Subcutaneous abdominal adipose tissue (tissue), 5 donors: ENCODE measurements at regions not wholly inside any gene's neighbourhood (a gene's known extent, or its start where the extent isn't known, plus 50 kb on each side); places are given as distances from the start of the nearest gene placed in this dataset.

ENCODE experiments used
- H3K27ac ChIP-seq: one replicate; pipeline ENCODE4 v1.7.0; 2013; ENCODE audit warnings: low read depth, mild to moderate bottlenecking, inconsistent platforms, low read length, moderate library complexity
- H3K27me3 ChIP-seq, 5 donors: one replicate each; pipeline ENCODE4 v1.7.0; 2013; ENCODE audit warnings: low read length in 5 of 5, inconsistent platforms in 1 of 5; ENCODE audit not compliant: control insufficient read depth in 5 of 5, insufficient read depth in 4 of 5
- H3K36me3 ChIP-seq, 5 donors: one replicate each; pipeline ENCODE4 v1.7.0; 2013; ENCODE audit warnings: low read length in 5 of 5; ENCODE audit not compliant: control insufficient read depth in 5 of 5, insufficient read depth in 5 of 5
- H3K4me1 ChIP-seq, 5 donors: one replicate each; pipeline ENCODE4 v1.7.0; 2013; ENCODE audit warnings: low read length in 5 of 5, mild to moderate bottlenecking in 3 of 5, moderate library complexity in 1 of 5; ENCODE audit not compliant: control insufficient read depth in 5 of 5, insufficient read depth in 5 of 5
- H3K4me3 ChIP-seq, 5 donors: one replicate each; pipeline ENCODE4 v1.7.0; 2013; ENCODE audit warnings: low read length in 5 of 5, low read depth in 1 of 5
- H3K9ac ChIP-seq, 5 donors: one replicate each; pipeline ENCODE4 v1.7.0; 2013; ENCODE audit warnings: low read length in 5 of 5, mild to moderate bottlenecking in 4 of 5, moderate library complexity in 3 of 5
- H3K9me3 ChIP-seq, 5 donors: one replicate each; pipeline ENCODE4 v1.7.0; 2013; ENCODE audit warnings: low read length in 5 of 5; ENCODE audit not compliant: control insufficient read depth in 5 of 5
- donor health status: healthy.
- donor health status: healthy.
- donor health status: healthy.
- donor health status: healthy.
- donor health status: healthy.

DNA sequence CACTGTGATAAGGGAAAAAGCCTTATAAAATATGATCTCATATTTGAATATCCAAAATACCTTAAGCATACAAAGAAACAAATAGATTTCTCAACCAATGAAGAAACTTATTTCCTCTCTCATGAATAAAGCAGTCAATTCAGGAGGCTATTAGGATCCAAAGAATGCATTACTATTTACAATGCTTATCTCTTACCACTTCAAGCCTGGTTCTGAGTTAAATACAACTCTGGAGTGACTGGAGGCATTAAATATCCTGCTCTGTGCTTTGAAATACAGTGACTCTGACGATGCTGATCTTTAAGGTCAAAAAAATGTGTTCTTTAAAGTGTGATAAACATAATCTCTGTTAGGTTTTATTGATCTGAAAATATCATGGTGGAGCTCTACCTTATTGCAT lies 493.2 kb downstream of the ZWINT start:
- H3K36me3 ChIP-seq: no peaks in the 10 kb centered on the region

DNA sequence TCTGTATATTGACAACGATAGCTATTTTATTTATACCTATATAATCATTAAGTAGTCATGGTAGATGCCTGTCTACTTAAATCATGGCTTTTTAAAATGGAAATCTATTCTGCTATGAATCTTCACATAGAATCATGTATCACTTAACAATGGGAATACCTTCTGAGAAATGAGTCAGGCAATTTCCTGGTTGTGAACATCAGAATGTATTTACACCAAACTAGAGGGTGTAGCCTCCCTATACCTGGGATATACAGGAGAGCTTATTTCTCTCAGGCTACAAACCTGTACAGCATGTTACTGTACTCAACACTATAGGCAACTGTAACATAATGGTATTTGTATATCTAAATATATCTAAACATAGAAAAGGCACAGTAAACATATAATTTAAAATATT lies 502.3 kb downstream of the ZWINT start:
- Histone ChIP-seq H3K36me3 (no peaks in the 10 kb centered on the region), H3K27me3 (no peaks in the 10 kb centered on the region), H3K4me3 (no peak overlapping the region), H3K27ac (no peak overlapping the region), H3K9me3 (no peaks in the 10 kb centered on the region), H3K9ac (no peak overlapping the region), H3K4me1 (no peaks in the 10 kb centered on the region)

More for the DNA sequence above, 493.2 kb downstream of the ZWINT start:
- Histone ChIP-seq H3K4me1 (no peaks in the 10 kb centered on the region), H3K27ac (no peak overlapping the region), H3K27me3 (no peaks in the 10 kb centered on the region), H3K9ac (no peak overlapping the region), H3K4me3 (no peak overlapping the region), H3K9me3 (no peaks in the 10 kb centered on the region)

DNA sequence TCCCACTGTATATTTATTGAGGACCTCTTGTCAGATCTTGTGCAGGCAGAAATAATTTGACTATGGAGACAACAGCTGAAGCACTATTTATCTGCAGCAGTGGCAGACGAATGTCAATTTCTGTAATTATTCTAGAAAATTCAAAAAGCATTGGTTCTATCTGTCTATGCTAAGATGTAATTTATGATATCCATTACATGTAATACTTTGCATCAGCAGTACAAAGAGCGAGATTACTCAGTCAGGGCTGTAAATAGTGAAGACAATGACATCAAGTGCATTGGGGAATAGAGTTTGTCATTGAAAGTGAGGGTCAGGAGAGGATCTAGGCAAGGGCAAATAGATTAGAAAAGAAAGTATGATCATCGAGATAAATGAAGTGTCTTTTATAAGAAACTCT lies 508.2 kb downstream of the ZWINT start:
- Histone ChIP-seq H3K36me3 (no peaks in the 10 kb centered on the region), H3K9me3 (no peaks in the 10 kb centered on the region), H3K27me3 (no peaks in the 10 kb centered on the region), H3K9ac (no peak overlapping the region), H3K4me3 (no peak overlapping the region), H3K4me1 (no peaks in the 10 kb centered on the region), H3K27ac (no peak overlapping the region)

DNA sequence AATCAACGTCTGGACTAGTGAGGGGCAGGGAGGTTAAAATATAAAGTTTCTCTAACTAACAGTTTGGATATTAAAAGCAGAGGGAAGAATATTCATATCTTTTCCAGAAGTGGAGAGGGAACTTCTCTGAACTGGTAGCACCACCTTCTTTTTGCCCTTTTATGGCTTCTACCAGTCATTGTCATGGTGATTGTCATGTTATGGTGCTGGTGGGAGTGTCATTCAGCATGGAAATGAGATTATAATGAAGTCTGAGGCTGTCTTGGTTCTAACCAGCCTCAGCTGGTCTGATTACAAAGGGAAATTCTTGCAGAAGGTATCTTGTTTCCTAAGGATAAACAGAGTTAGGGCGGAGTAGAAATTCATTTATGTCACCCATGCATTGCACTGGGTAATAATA lies 523.8 kb downstream of the ZWINT start:
- H3K36me3 ChIP-seq: no peaks in the 10 kb centered on the region

DNA sequence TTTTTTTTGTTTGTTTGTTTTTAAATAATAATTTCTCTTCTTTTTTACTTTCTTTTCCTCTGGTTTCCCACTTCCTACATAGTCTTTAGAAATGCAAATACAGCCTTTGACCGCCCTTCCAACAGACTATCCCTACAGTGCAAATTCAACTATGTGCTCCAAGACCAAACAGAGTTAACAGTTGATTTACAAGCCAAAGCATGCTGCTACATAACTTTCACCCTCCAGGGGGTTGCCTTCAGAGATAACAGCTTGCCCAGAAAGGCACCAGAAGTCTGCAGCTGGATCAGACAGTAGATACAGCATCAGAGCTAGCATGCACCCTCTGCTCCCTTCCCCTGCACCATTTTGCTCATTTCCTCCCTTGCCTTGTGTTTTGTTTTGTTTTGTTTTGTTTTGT lies 539.0 kb downstream of the ZWINT start:
- H3K27me3 ChIP-seq: no peaks in the 10 kb centered on the region
- H3K36me3 ChIP-seq: no peaks in the 10 kb centered on the region
- H3K4me1 ChIP-seq: no peaks in the 10 kb centered on the region
- peaks cover 0 to 3% (median 3%) of the 10 kb centered on the region in 5 donors for H3K9me3 ChIP-seq
- no peak overlapping the region for H3K27ac ChIP-seq
- H3K4me3 ChIP-seq: no peak overlapping the region
- no peak overlapping the region for H3K9ac ChIP-seq

More for the DNA sequence above, 523.8 kb downstream of the ZWINT start:
- no peaks in the 10 kb centered on the region for H3K27me3 ChIP-seq
- H3K27ac ChIP-seq: no peak overlapping the region
- H3K4me3 ChIP-seq: no peak overlapping the region
- H3K4me1 ChIP-seq: no peaks in the 10 kb centered on the region
- H3K9me3 ChIP-seq: no peaks in the 10 kb centered on the region
- no peak overlapping the region for H3K9ac ChIP-seq

DNA sequence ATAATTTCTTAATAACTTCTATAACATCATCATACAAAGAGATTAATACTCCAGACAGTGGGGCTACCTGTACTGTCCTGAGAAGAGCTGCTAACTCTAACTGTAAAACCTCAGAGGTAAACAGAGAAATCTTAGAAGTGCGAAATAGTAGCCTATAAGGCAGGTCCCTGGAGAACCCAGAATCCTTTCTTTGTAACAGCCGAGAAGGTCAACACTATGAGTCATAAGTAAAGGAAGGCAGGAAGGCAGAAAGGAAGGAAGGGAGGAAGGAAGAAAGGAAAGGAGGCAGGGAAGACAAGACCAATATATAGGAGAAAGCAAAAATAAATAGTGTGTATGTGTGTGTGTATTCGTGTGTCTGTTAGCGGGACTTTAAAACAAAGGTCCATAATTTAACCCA lies 540.6 kb downstream of the ZWINT start:
- Histone ChIP-seq H3K4me1 (no peaks in the 10 kb centered on the region), H3K9ac (no peak overlapping the region), H3K36me3 (no peaks in the 10 kb centered on the region), H3K9me3 (peaks cover 0 to 3% (median 3%) of the 10 kb centered on the region in 5 donors), H3K27me3 (no peaks in the 10 kb centered on the region), H3K27ac (no peak overlapping the region), H3K4me3 (no peak overlapping the region)

DNA sequence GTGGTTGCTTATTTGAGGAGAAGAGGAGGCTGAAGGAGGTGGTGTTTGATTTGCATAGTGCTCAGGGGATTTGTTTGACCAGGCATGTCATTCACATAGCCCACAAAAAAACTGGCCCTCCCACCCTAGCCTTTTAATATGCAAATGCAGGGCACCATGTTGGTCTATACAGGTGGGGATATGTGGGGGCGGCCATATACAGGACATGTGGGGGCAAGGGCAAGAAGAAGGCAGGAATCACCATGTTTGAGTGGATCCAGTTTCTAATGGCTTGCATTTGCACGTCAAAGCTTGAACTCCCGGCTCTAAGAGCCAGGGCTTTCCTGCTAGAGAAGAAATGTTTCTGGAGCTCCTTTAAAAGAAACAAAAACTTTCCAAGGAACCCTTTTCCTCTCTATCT lies 541.0 kb downstream of the ZWINT start:
- H3K36me3 ChIP-seq: no peaks in the 10 kb centered on the region
- no peak overlapping the region for H3K27ac ChIP-seq
- H3K27me3 ChIP-seq: no peaks in the 10 kb centered on the region
- no peak overlapping the region for H3K4me3 ChIP-seq
- H3K9me3 ChIP-seq: peaks cover 0 to 3% (median 3%) of the 10 kb centered on the region in 5 donors
- H3K9ac ChIP-seq: no peak overlapping the region
- no peaks in the 10 kb centered on the region for H3K4me1 ChIP-seq

DNA sequence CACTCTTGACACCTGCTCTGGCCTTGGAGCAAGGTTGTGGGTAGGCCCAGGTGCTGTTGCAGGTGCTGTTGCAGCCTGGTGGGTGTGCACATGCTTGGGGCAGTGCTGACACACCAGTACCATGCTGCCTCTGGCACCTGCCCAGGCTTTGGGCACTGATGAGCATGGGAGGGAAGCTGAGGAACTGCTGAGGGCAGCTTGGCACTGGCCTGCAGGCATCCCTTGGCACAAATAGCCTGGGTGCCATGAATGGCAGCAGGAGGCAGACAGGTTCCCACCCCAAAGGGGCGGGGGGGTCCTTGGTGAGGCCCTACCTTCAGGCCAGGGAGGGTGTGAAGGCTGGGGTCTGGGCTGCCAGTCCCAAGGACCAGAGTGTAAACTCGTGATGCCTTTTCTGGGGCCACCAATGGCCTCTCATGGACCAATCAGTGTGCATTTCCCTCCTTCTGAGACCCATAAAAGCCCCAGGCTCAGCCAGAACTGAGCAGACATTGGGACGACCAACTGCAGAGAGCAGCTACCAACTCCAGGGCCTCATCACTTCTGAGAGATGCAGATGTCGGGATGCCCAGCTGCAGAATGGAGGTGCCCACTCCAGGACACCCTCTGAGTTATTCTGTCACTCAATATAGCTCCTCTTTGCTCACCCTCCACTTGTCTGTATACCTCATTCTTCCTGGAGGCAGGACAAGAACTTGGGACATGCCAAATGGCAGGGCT lies 547.4 kb downstream of the ZWINT start:
- Histone ChIP-seq H3K4me3 (no peak overlapping the region), H3K27me3 (no peaks in the 10 kb centered on the region), H3K9ac (no peak overlapping the region), H3K4me1 (no peaks in the 10 kb centered on the region), H3K9me3 (peaks cover 0 to 6% (median 0%) of the 10 kb centered on the region in 5 donors), H3K27ac (no peak overlapping the region), H3K36me3 (no peaks in the 10 kb centered on the region)

DNA sequence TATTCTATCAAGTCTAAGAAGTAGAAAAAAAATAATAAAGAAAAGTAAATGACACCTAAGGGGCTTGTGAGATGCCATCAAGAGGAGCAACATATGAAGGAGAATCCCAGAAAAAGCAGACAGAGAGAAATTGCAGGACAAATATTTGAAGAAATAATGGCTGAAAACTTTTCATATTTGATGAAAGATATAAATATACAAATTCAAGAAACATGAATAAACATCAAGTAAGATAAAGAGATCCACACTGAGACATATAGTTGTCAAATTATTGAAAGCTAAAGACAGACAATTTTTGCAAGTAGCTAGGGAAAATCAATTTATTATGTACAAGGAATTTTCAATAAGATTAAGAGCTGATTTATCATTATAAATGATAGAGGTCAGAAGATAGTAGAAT lies 558.0 kb downstream of the ZWINT start:
- Histone ChIP-seq H3K4me3 (no peak overlapping the region), H3K36me3 (no peaks in the 10 kb centered on the region)

DNA sequence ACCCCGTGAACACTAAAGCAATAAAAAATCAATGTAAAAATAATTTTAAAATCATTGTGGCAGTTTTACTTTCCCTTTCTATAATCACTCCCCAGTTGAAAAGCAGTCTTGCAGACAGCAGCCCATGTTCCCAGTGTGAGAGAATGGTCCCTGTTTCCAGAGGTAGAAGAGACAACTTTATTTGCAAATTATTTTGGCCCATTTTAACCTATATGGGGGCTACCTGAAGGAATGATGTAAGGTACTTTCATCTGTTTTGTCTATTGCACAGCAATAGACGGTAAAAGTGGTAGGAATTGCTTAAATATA lies 559.8 kb downstream of the ZWINT start:
- peaks cover 0 to 3% (median 0%) of the 10 kb centered on the region in 5 donors for H3K9me3 ChIP-seq
- H3K9ac ChIP-seq: no peak overlapping the region
- H3K27ac ChIP-seq: no peak overlapping the region
- H3K4me3 ChIP-seq: no peak overlapping the region
- no peaks in the 10 kb centered on the region for H3K27me3 ChIP-seq
- no peaks in the 10 kb centered on the region for H3K4me1 ChIP-seq
- H3K36me3 ChIP-seq: no peaks in the 10 kb centered on the region

More for the DNA sequence above, 558.0 kb downstream of the ZWINT start:
- no peak overlapping the region for H3K27ac ChIP-seq
- no peaks in the 10 kb centered on the region for H3K4me1 ChIP-seq
- no peaks in the 10 kb centered on the region for H3K27me3 ChIP-seq
- peaks cover 0 to 3% (median 0%) of the 10 kb centered on the region in 5 donors for H3K9me3 ChIP-seq
- H3K9ac ChIP-seq: no peak overlapping the region
